ENCODE measurements at regions not wholly inside any gene's neighbourhood (a gene's known extent, or its start where the extent isn't known, plus 50 kb on each side); places are given as distances from the start of the nearest gene placed in this dataset.

- DNase-seq (ENCODE audit: extremely low read depth, insufficient read length) = no peak
- Histone ChIP-seq H3K36me3 (ENCODE audit: control insufficient read depth, insufficient read depth, low read length) (no peaks in the 10 kb centered on the region), H3K27me3 (replicated peaks; ENCODE audit: control insufficient read depth, insufficient read depth, low read length) (no peaks in the 10 kb centered on the region)
Observed at GRCh38 chr14:25488961-25489360, 439.0 kb upstream of the STXBP6 start.

GRCh38 chr14:25485381-25485780, 435.4 kb upstream of the STXBP6 start:
- Histone ChIP-seq H3K36me3 (ENCODE audit: control insufficient read depth, insufficient read depth, low read length) (no peaks in the 10 kb centered on the region), H3K4me3 (replicated peaks; ENCODE audit: low read depth, low read length) (no peak overlapping the region), H3K27me3 (replicated peaks; ENCODE audit: control insufficient read depth, insufficient read depth, low read length) (no peaks in the 10 kb centered on the region)
- no peak for TF ChIP-seq CTCF (IDR thresholded peaks at IDR 0.05; ENCODE audit: insufficient read depth, low read length, poor library complexity, severe bottlenecking)
- no peak for DNase-seq (ENCODE audit: extremely low read depth, insufficient read length)

More at GRCh38 chr14:25488961-25489360, 439.0 kb upstream of the STXBP6 start:
- no peak for TF ChIP-seq CTCF (IDR thresholded peaks at IDR 0.05; ENCODE audit: insufficient read depth, low read length, poor library complexity, severe bottlenecking)
- no peak overlapping the region for H3K4me3 ChIP-seq (replicated peaks; ENCODE audit: low read depth, low read length)

GRCh38 chr14:25484906-25485305, 435.0 kb upstream of the STXBP6 start:
- no peaks in the 10 kb centered on the region for H3K36me3 ChIP-seq (ENCODE audit: control insufficient read depth, insufficient read depth, low read length)
- H3K27me3 ChIP-seq (replicated peaks; ENCODE audit: control insufficient read depth, insufficient read depth, low read length) = no peaks in the 10 kb centered on the region
- no peak overlapping the region for H3K4me3 ChIP-seq (replicated peaks; ENCODE audit: low read depth, low read length)
- no peak for TF ChIP-seq CTCF (IDR thresholded peaks at IDR 0.05; ENCODE audit: insufficient read depth, low read length, poor library complexity, severe bottlenecking)
- no peak for DNase-seq (ENCODE audit: extremely low read depth, insufficient read length)

GRCh38 chr14:25484235-25484634, 434.3 kb upstream of the STXBP6 start:
- TF ChIP-seq CTCF (IDR thresholded peaks at IDR 0.05; ENCODE audit: insufficient read depth, low read length, poor library complexity, severe bottlenecking) = no peak
- Histone ChIP-seq H3K36me3 (ENCODE audit: control insufficient read depth, insufficient read depth, low read length) (no peaks in the 10 kb centered on the region), H3K27me3 (replicated peaks; ENCODE audit: control insufficient read depth, insufficient read depth, low read length) (no peaks in the 10 kb centered on the region), H3K4me3 (replicated peaks; ENCODE audit: low read depth, low read length) (no peak overlapping the region)
- DNase-seq (ENCODE audit: extremely low read depth, insufficient read length) = no peak

GRCh38 chr14:25477316-25478098, 427.6 kb upstream of the STXBP6 start:
- no peak for TF ChIP-seq CTCF (IDR thresholded peaks at IDR 0.05; ENCODE audit: insufficient read depth, low read length, poor library complexity, severe bottlenecking)
- H3K27me3 ChIP-seq (replicated peaks; ENCODE audit: control insufficient read depth, insufficient read depth, low read length) = no peaks in the 10 kb centered on the region
- H3K36me3 ChIP-seq (ENCODE audit: control insufficient read depth, insufficient read depth, low read length) = no peaks in the 10 kb centered on the region
- no peak for DNase-seq (ENCODE audit: extremely low read depth, insufficient read length)
- H3K4me3 ChIP-seq (replicated peaks; ENCODE audit: low read depth, low read length) = no peak overlapping the region

Data from GM06990 (cell line).